ENCODE measurements at regions not wholly inside any gene's neighbourhood (a gene's known extent, or its start where the extent isn't known, plus 50 kb on each side); places are given as distances from the start of the nearest gene placed in this dataset.
A peak's percentile ranks its signal among the peaks of the same experiment; 100 is the strongest.
"Not testable (repeated sequence)": the region's sequence is repeated elsewhere in the genome, so short reads cannot be mapped to it uniquely, and the experiment has no call there.

- TF ChIP-seq CTCF (IDR thresholded peaks at IDR 0.05; ENCODE audit: extremely low read depth, insufficient read depth, missing control alignments): no peak
- DNase-seq (ENCODE audit: low spot score): no peak
- in situ Hi-C loops (cut with MboI; ENCODE audit: low pct_unique_long_range_greater_than_20kb, low sequenced_read_pairs, unreplicated experiment): no loop called here
These were observed 174.0 kb upstream of the KAZN start for GRCh38 chr1:14424325-14425002.

- TF ChIP-seq CTCF (IDR thresholded peaks at IDR 0.05; ENCODE audit: extremely low read depth, insufficient read depth, missing control alignments): no peak
- DNase-seq (ENCODE audit: low spot score): no peak
- in situ Hi-C loops (cut with MboI; ENCODE audit: low pct_unique_long_range_greater_than_20kb, low sequenced_read_pairs, unreplicated experiment): no loop called here
These were observed 171.6 kb upstream of the KAZN start for GRCh38 chr1:14426854-14427253.

GRCh38 chr1:14429577-14429976 lies 168.9 kb upstream of the KAZN start:
- no peak for TF ChIP-seq CTCF (IDR thresholded peaks at IDR 0.05; ENCODE audit: extremely low read depth, insufficient read depth, missing control alignments)
- in situ Hi-C loops (cut with MboI; ENCODE audit: low pct_unique_long_range_greater_than_20kb, low sequenced_read_pairs, unreplicated experiment): no loop called here
- no peak for DNase-seq (ENCODE audit: low spot score)

DNA sequence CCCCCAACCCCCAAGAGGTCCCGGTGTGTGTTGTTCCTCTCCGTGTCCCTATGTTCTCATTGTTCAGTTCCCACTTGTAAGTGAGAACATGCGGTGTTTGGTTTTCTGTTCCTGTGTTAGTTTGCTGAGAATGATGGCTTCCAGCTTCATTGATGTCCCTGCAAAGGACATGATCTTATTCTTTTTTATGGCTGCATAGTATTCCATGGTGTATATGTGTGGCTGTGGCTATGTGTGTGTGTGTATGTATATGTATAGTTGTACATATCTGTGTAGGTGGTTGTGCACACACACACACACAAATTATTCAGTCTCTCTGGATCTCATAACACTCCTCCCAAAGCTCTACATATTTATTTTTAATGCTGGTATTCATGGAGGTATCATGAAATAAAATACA lies 165.8 kb upstream of the KAZN start:
- in situ Hi-C loops (cut with MboI; ENCODE audit: low pct_unique_long_range_greater_than_20kb, low sequenced_read_pairs, unreplicated experiment); DNase-seq (ENCODE audit: low spot score): not testable (repeated sequence)

DNA sequence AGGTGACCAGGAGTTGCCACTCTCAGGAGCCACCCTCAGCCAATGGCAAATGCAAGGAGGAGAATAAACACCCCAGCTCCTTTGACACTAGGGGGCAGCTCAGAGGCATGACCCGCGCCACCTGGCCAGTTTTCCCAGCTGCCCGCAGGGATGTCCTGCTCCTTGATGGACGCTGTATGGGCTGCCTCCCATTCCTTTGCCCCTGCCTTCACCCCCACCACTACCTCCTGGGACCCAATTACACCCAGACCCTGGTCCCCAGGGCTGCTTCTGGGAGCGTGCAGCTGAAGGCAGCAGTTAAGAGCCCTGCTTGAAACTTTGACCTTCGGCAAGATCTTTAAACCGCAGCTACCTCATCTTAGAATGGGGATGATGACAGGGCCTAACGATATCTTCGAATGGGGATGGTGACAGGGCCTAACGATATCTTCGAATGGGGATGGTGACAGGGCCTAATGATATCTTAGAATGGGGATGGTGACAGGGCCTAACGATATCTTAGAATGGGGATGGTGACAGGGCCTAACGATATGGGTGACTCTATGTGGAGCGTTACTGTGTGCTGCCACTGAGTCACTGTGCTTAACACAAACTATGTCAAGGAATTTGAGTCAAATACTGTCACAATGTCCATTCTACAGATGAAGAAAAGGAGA lies 163.0 kb upstream of the KAZN start:
- in situ Hi-C loops (cut with MboI; ENCODE audit: low pct_unique_long_range_greater_than_20kb, low sequenced_read_pairs, unreplicated experiment): no loop called here
- peak; percentile 28 for DNase-seq (ENCODE audit: low spot score)
- TF ChIP-seq CTCF (IDR thresholded peaks at IDR 0.05; ENCODE audit: extremely low read depth, insufficient read depth, missing control alignments): peak; percentile 18

DNA sequence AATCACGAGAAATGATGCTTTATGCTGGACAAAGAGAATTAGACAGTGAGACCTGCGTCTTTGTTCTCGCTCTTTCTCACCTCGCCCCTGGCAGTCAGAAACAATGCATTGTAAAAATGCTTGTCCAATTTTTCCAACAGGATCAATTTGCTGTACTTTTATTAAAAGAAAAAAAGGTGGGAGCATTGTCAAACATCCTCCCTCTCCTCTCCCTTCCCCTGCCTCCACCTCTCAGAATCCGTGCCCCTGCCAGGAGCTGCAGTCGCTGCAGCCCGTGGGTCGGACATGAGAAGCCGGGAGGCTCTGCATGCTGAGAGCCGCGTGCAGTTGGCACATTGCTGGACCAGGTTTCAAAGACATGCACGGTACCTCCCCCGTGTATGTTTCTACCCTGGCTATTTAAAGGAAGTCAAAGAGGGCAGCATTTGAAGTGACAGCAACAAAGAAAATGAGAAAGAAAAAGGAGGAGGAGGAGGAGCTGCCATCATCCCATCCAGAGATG lies 161.0 kb upstream of the KAZN start:
- in situ Hi-C loops (cut with MboI; ENCODE audit: low pct_unique_long_range_greater_than_20kb, low sequenced_read_pairs, unreplicated experiment): no loop called here
- no peak for TF ChIP-seq CTCF (IDR thresholded peaks at IDR 0.05; ENCODE audit: extremely low read depth, insufficient read depth, missing control alignments)
- no peak for DNase-seq (ENCODE audit: low spot score)

DNA sequence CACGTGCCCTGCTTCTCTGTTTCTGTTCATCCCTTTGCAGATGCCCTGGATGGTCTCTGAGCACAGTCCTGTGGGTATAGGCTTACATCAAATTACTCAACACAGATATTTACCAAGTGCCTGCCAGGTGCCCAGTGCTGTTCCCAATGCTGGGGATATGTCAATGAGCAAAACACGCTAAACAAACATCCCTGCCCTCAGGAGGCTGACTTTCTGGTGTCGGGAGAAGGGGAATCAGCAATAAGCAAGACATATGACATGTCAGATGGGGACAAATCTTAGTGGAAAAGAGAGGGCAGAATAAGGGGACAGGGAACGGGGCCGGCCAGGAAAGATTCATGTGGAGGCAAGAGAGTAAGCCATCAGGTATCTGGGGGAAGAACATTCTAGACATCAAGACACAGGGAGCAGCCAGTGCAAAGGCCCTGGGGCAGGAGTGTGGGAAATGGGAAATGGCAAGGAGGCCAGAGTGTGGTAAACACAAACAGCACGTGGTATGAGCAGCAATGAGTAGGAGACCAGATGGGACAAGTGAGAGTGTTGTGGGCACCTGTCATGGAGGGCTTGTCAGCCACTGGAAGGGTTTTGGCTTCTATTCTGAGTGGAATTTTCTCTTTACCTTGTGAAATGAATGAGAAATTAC lies 160.2 kb upstream of the KAZN start:
- no peak for TF ChIP-seq CTCF (IDR thresholded peaks at IDR 0.05; ENCODE audit: extremely low read depth, insufficient read depth, missing control alignments)
- in situ Hi-C loops (cut with MboI; ENCODE audit: low pct_unique_long_range_greater_than_20kb, low sequenced_read_pairs, unreplicated experiment): no loop called here
- no peak for DNase-seq (ENCODE audit: low spot score)

All from GM13977 (cell line).